Natural killer cell treated with Interleukin-12 subunit alpha and Interleukin-12 subunit beta and Interleukin-15 and Interleukin-18, amount 100 ng/mL, for 72 hours (primary cell): ENCODE measurements at regions not wholly inside any gene's neighbourhood (a gene's known extent, or its start where the extent isn't known, plus 50 kb on each side); places are given as distances from the start of the nearest gene placed in this dataset.
"Not testable (repeated sequence)": the region's sequence is repeated elsewhere in the genome, so short reads cannot be mapped to it uniquely, and the experiment has no call there.

ENCODE experiments used
- ATAC-seq, 2 donors: fragments of 150-1000 bp; cut with Tn5 transposase in 1 of 2; sonication (Bioruptor Pico), chemical (Tn5 transposase) in 1 of 2; 2 replicates each; pipeline ENCODE4 v1.10.0; 2021
- DNase-seq: peaks from one replicate; pipeline ENCODE4 v3.0.0; 2022; ENCODE audit warnings: low spot score
- H3K27ac Mint-ChIP-seq, 2 donors: 1 replicate in 1 of 2; 2 replicates in 1 of 2; pipeline ENCODE4 v1.8.0; 2022; ENCODE audit warnings: mixed read lengths in 2 of 2, mild to moderate bottlenecking in 1 of 2, moderate library complexity in 1 of 2
- H3K27me3 Mint-ChIP-seq, 2 donors: 1 replicate in 1 of 2; 2 replicates in 1 of 2; pipeline ENCODE4 v1.8.0; 2022; ENCODE audit warnings: mixed read lengths in 2 of 2
- H3K36me3 Mint-ChIP-seq: one replicate; pipeline ENCODE4 v1.8.0; 2022; ENCODE audit warnings: mixed read lengths
- H3K4me1 Mint-ChIP-seq, 2 donors: 1 replicate in 1 of 2; 2 replicates in 1 of 2; pipeline ENCODE4 v1.8.0; 2022; ENCODE audit warnings: low read depth in 2 of 2, mixed read lengths in 2 of 2, mild to moderate bottlenecking in 1 of 2
- H3K4me3 Mint-ChIP-seq: one replicate; pipeline ENCODE4 v1.8.0; 2022; ENCODE audit warnings: mixed read lengths
- H3K9me3 Mint-ChIP-seq: 2 replicates; pipeline ENCODE4 v1.8.0; 2022; ENCODE audit warnings: mixed read lengths

DNA sequence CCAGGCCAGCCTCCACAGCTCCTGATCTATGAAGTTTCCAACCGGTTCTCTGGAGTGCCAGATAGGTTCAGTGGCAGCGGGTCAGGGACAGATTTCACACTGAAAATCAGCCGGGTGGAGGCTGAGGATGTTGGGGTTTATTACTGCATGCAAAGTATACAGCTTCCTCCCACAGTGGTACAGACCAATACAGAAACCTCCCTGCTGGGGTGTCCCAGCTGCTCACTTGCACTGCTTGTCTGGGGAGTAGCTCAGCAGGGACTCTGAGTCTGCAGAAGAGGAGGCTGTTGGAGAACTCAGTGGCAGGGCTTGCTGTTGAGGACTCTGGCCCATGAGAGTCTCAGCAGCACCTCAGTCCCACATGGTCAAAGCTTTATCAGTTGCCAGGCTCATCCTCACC lies 1256.6 kb downstream of the RPIA start:
- not testable (repeated sequence) for DNase-seq, H3K27ac Mint-ChIP-seq, H3K36me3 Mint-ChIP-seq, H3K27me3 Mint-ChIP-seq, H3K9me3 Mint-ChIP-seq, H3K4me1 Mint-ChIP-seq, ATAC-seq, H3K4me3 Mint-ChIP-seq

DNA sequence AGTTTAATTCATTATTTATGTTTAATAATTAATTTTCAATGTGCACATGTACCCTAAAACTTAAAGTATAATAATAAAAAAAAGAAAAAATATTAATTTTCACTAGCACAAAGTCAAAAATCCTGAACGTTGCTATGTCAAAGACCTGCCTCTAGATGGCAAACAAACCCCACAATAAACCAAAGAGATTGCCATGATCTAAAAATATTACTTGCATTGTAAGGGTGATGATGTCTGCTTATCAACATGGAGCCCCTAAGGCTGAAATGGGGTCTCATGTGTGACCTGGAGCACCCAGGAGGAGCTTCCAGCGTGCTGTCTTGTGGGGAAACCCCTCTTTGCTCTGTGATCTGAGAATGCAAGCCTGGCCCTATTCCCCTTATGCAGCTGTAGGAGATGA lies 1259.3 kb downstream of the RPIA start:
- DNase-seq, H3K4me3 Mint-ChIP-seq, H3K4me1 Mint-ChIP-seq, ATAC-seq, H3K27ac Mint-ChIP-seq, H3K9me3 Mint-ChIP-seq, H3K27me3 Mint-ChIP-seq, H3K36me3 Mint-ChIP-seq: not testable (repeated sequence)

GRCh38 chr2:89957236-89957635 lies 1265.8 kb downstream of the RPIA start:
- not testable (repeated sequence) for H3K27ac Mint-ChIP-seq, H3K27me3 Mint-ChIP-seq, DNase-seq, H3K36me3 Mint-ChIP-seq, H3K4me1 Mint-ChIP-seq, H3K4me3 Mint-ChIP-seq, H3K9me3 Mint-ChIP-seq
- peak in 1 of 2 donors; percentile 36 for ATAC-seq

DNA sequence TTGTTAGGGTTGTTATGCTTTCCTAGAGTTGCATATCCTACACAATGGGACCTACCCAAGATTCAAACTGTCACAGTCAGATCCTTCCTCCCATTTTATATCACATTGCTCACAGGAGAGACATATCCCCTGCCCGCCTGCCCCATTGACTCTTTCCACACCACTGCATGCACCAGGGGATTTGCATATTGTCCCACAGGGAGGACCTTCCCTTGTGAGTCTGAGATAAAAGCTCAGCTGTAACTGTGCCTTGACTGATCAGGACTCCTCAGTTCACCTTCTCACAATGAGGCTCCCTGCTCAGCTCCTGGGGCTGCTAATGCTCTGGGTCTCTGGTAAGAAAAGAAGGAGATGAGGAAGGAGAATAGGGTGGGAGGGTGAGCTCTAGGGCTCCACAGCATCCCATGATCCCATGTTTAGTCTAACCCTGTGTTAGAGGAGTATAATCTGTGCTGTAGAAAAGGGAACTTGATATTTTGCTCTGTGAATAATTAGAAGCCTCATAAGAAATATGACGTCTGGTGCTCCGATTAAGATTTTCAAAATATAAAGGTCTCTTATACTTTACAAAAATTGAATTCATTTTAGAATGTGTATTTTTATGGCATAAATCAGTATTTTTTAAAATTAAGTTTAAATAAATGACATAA lies 1268.4 kb downstream of the RPIA start:
- not testable (repeated sequence) for H3K36me3 Mint-ChIP-seq, H3K4me3 Mint-ChIP-seq, H3K27me3 Mint-ChIP-seq, H3K4me1 Mint-ChIP-seq, H3K27ac Mint-ChIP-seq, H3K9me3 Mint-ChIP-seq, DNase-seq, ATAC-seq

DNA sequence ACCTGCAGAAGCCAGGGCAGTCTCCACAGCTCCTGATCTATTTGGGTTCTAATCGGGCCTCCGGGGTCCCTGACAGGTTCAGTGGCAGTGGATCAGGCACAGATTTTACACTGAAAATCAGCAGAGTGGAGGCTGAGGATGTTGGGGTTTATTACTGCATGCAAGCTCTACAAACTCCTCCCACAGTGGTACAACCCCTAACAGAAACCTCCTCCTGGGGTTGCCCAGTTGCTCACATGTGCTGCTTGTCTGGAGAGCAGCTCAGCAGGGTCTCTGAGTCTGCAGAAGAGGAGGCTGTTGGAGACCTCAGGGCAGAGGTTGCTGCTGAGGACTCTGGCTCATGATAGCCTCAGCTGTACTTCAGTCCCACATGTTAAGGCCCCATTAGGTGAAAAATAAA lies 1269.1 kb downstream of the RPIA start:
- not testable (repeated sequence) for ATAC-seq, H3K4me3 Mint-ChIP-seq, H3K27me3 Mint-ChIP-seq, H3K9me3 Mint-ChIP-seq, H3K36me3 Mint-ChIP-seq, H3K4me1 Mint-ChIP-seq, H3K27ac Mint-ChIP-seq, DNase-seq

- H3K27ac Mint-ChIP-seq, H3K4me1 Mint-ChIP-seq, DNase-seq, H3K4me3 Mint-ChIP-seq, H3K9me3 Mint-ChIP-seq, H3K27me3 Mint-ChIP-seq, H3K36me3 Mint-ChIP-seq, ATAC-seq: not testable (repeated sequence)
Observed at GRCh38 chr2:89968567-89968966, 1277.1 kb downstream of the RPIA start.

GRCh38 chr2:89969190-89969589 lies 1277.7 kb downstream of the RPIA start:
- not testable (repeated sequence) for DNase-seq, ATAC-seq

DNA sequence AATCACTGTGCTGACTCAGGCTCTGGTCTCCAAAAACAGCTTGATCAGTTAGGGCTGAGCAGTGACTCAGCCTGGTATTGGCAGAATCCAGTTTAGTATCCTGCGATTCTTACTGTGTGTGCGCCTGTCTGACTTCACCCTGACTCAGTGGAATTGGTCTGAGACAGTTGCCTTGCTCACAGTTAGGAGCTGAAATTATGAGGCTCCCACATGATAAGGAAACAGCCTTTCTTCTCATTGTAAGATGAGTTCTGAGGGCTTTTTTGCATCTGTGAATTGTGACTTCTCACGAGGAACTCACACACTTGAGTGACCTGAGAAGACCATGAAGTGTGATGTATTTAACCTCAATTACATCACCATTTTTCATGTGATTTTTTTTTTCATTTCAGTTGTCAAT lies 1282.4 kb downstream of the RPIA start:
- H3K4me1 Mint-ChIP-seq, H3K9me3 Mint-ChIP-seq, H3K27ac Mint-ChIP-seq, ATAC-seq, H3K4me3 Mint-ChIP-seq, H3K36me3 Mint-ChIP-seq, H3K27me3 Mint-ChIP-seq, DNase-seq: not testable (repeated sequence)

More at GRCh38 chr2:89969190-89969589, 1277.7 kb downstream of the RPIA start:
- not testable (repeated sequence) for H3K4me3 Mint-ChIP-seq, H3K9me3 Mint-ChIP-seq, H3K4me1 Mint-ChIP-seq, H3K27me3 Mint-ChIP-seq, H3K36me3 Mint-ChIP-seq, H3K27ac Mint-ChIP-seq

GRCh38 chr2:89979826-89980537 lies 1288.5 kb downstream of the RPIA start:
- H3K36me3 Mint-ChIP-seq, H3K9me3 Mint-ChIP-seq, H3K27ac Mint-ChIP-seq, H3K27me3 Mint-ChIP-seq, H3K4me3 Mint-ChIP-seq, DNase-seq, ATAC-seq, H3K4me1 Mint-ChIP-seq: not testable (repeated sequence)

DNA sequence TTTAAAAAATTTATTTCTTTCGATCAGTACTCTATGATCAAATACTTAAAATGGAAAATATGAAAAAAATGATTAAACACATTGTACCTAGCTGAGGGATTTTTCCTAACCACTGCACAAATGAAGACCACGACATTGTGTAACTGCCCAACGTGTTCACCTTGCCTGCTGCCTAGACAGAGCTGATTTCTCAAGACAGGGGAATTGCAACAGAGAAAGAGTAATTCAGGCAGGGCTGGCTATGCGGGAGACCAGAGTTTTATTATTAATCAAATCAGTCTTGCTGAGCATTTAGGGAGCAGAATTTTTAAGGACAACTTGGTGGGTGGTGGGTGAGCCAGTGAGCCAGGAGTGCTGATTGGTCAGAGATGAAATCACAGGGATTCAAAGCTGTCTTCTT lies 1290.8 kb downstream of the RPIA start:
- DNase-seq, H3K27me3 Mint-ChIP-seq, H3K4me3 Mint-ChIP-seq, H3K27ac Mint-ChIP-seq, H3K9me3 Mint-ChIP-seq, H3K4me1 Mint-ChIP-seq, ATAC-seq, H3K36me3 Mint-ChIP-seq: not testable (repeated sequence)

- not testable (repeated sequence) for ATAC-seq, H3K9me3 Mint-ChIP-seq, H3K4me1 Mint-ChIP-seq, H3K27ac Mint-ChIP-seq, H3K4me3 Mint-ChIP-seq, H3K36me3 Mint-ChIP-seq, DNase-seq, H3K27me3 Mint-ChIP-seq
Observed at GRCh38 chr2:89985650-89986049, 1294.2 kb downstream of the RPIA start.

DNA sequence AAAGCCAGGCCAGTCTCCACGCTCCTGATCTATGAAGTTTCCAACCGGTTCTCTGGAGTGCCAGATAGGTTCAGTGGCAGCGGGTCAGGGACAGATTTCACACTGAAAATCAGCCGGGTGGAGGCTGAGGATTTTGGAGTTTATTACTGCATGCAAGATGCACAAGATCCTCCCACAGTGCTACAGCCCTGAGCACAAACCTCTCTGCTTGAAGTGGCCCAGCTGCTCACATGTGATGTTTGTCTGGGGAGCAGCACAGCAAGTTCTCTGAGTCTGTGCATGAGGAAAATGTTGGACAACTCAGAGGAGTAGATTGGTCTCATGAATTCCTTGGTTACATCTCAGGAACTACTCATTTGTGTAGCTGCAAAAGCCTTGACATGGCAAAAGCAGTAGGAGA lies 1295.1 kb downstream of the RPIA start:
- not testable (repeated sequence) for H3K27me3 Mint-ChIP-seq

DNA sequence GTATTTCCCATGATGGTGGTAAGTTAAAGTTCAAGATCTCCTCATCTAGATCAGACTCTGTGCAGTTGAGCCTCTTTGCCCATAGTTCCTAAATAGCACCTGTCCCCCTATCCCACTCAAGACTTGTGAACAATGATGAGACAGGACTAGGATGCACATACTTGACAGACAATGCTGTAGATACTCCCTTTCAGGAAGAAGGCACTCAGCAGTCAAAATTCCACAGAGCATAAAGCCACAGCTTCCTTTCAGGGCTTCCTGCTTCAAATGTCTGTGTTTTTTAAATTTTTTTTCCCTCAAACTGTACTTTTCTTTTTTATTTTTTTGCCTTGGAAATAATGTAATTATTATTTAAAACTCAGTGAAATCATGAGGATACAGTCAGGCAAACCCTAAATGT lies 1305.3 kb downstream of the RPIA start:
- not testable (repeated sequence) for H3K36me3 Mint-ChIP-seq, H3K4me1 Mint-ChIP-seq, DNase-seq, ATAC-seq, H3K9me3 Mint-ChIP-seq, H3K27ac Mint-ChIP-seq, H3K27me3 Mint-ChIP-seq, H3K4me3 Mint-ChIP-seq

More for the DNA sequence above, 1295.1 kb downstream of the RPIA start:
- not testable (repeated sequence) for H3K36me3 Mint-ChIP-seq, DNase-seq, H3K27ac Mint-ChIP-seq, H3K9me3 Mint-ChIP-seq, H3K4me3 Mint-ChIP-seq, ATAC-seq, H3K4me1 Mint-ChIP-seq

DNA sequence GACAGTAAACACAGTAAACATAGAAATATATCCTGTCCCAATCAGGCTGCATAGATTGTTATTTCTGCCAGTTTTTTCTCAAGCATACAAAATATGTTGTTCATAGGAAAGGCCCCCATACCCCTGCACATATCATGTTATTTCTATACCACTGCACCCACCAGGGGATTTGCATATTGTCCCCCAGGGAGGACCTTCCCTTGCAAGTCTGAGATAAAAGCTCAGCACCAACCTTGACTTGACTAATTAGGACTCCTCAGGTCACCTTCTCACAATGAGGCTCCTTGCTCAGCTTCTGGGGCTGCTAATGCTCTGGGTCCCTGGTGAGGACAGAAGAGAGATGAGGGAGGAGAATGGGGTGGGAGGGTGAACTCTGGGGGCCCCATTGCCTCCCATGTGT lies 1313.1 kb downstream of the RPIA start:
- H3K4me1 Mint-ChIP-seq, H3K27ac Mint-ChIP-seq, H3K4me3 Mint-ChIP-seq, H3K9me3 Mint-ChIP-seq, ATAC-seq, H3K36me3 Mint-ChIP-seq, DNase-seq, H3K27me3 Mint-ChIP-seq: not testable (repeated sequence)
